Esophagus mucosa (tissue), 1 donor: ENCODE measurements at regions not wholly inside any gene's neighbourhood (a gene's known extent, or its start where the extent isn't known, plus 50 kb on each side); places are given as distances from the start of the nearest gene placed in this dataset.
A peak's percentile ranks its signal among the peaks of the same experiment; 100 is the strongest.

Experiments
- ATAC-seq: fragments of 200-7000 bp; cut with Tn5 transposase; one replicate; pipeline ENCODE4 v1.9.1; 2020
- donor health status: DM: yes; HTN: yes; CAD: no.

- no peak for ATAC-seq
These were observed 348.5 kb upstream of the UMPS start for GRCh38 chr3:124381575-124382333.

DNA sequence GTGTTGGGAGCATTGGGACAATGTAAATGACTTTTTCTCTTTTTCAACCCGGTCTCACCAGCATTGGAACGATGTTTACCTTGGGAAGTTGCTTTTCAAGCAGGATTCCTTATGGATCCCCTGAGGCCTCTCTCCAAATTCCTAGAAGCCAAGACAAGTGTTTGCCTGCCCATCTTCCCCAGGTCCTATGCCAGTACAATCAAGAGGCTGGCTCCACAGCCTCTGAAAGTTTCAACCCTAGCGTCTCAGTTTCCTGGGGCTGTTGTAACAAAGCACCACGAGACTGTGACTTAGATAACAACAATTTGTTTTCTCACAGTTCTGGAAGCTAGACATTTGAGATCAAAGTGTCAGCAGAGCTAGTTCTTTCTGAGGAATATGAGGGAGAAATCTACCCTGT is 347.2 kb upstream of the UMPS start:
- ATAC-seq, result no peak

DNA sequence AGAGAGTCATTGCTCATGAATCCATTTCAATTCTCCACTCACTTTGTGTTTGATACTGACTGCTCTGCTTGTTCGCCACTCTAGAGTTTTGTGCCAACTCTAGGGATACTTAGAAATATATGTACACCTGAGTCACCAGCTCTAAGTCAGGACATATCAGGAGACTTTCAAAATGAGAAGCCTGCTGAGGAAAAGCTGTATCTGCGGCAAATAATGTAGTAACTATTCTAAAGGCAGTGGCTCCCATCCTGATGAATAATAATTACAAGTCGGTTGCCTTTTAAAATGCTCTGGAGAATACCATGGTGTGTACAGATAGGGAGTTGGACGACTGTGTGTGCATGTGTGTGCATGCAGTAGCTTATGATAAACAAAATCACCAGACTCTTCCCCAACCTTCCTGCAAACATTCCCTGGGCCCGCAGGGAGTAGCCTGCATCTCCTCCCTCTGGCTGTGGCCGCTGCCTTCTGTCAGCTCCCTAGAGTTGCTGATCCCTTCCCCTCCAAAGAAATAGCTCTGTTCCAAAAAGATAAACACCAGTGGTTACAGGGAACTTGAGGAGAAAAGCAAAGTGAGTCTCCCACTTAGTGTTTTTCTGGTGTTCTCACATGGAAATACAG is 346.3 kb upstream of the UMPS start:
- no peak for ATAC-seq

- ATAC-seq, result peak; percentile 52
These were observed 345.7 kb upstream of the UMPS start for GRCh38 chr3:124384527-124384926.

- peak; percentile 26 for ATAC-seq
These were observed 344.3 kb upstream of the UMPS start for GRCh38 chr3:124385996-124386395.

- ATAC-seq, result no peak
These were observed 343.2 kb upstream of the UMPS start for GRCh38 chr3:124386996-124387595.

DNA sequence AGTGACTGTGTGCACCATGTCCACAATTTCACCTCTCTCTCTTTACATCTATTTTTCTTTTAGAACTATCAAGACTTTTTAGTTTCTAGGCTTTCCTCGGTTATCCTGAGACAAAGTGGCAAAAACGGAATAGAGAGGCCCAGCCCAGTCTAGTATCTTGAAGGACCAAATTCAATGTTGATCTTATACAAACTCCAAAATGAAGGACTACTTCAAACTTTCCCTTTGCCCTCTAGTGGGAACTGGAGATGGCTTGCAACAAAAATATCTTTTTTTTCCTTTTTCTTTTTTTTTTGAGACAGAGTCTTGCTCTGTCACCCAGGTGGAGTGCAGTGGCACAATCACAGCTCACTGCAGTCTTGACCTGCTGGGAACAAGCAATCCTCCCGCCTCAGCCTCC is 338.5 kb upstream of the UMPS start:
- ATAC-seq, result no peak

GRCh38 chr3:124393340-124393739 is 336.9 kb upstream of the UMPS start:
- ATAC-seq, result no peak

- ATAC-seq, result no peak
These were observed 335.1 kb upstream of the UMPS start for GRCh38 chr3:124395162-124395561.

DNA sequence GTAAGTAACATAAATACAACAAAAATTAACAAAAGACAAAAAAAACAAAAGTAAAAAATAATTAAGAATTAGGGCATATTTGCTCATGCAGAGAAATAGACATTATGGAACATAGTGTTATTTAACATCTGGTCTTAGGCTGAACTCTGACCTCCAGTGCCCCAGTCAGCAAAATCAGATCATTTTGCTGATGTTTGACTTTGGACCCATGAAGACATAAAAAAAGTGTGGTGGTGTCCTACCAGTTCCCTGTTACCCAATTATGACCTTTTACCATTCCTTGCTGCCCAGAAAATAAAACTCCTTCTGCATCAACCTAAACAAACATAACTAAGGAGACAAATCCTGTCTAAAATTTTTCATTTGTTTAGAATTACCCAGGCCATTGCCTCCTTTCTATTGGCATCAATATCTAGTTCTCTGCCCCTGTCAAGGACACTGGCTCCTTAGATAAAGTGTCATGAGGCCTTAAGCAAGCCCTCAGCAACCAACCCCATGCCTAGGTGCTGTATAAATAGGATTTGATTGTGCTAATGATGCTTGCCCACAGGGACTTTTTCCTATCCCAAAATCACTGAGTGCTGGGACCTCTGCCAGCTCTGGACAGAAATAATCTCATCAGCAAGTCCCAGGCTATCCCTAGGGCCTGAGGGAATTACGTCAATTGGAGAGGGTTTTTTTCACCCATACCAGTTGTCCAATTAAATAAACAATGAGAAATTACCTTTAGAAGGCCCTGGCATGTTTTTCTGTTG is 334.5 kb upstream of the UMPS start:
- ATAC-seq, result no peak

GRCh38 chr3:124396339-124396950 is 333.8 kb upstream of the UMPS start:
- ATAC-seq, result no peak

GRCh38 chr3:124397088-124397487 is 333.2 kb upstream of the UMPS start:
- ATAC-seq, result no peak

- ATAC-seq, result no peak
These were observed 331.7 kb upstream of the UMPS start for GRCh38 chr3:124398594-124398993.

DNA sequence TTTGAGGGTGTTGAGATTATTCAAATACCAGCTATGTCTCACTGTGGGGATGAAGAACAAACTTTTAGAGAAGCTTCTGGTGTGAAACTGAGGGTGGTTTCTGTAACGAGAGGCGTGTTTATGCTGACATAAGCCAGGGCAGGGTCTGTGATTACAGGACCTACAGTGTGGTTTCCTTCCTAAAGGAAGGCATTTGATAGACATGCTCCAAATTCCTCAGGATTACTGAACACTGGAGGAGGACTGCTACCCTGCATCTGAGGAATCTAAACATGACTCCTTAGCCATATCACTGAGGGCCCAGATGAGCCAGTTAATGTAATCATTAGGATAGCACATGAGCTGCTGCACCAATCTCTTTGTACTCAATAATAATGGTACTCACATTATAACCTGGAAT is 328.4 kb upstream of the UMPS start:
- ATAC-seq, result no peak

DNA sequence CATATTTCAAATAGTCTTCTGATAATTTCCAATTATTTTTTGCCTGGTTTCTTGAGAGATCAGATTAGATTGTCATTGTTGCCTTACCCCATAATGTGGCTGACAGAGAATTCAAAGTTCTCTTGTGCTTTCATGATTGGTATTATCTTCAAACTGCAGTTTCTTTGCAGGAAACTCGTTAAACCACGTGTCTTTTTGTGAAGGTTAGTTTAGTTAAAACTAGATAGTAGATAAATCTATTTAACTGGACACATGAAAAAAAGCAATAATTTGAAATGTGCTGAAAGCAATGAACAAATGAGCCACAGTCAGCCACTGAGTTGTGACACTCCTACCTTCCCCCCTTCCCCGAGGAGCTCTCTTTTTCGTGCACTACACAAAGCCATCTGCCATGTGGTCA is 327.5 kb upstream of the UMPS start:
- ATAC-seq, result no peak

DNA sequence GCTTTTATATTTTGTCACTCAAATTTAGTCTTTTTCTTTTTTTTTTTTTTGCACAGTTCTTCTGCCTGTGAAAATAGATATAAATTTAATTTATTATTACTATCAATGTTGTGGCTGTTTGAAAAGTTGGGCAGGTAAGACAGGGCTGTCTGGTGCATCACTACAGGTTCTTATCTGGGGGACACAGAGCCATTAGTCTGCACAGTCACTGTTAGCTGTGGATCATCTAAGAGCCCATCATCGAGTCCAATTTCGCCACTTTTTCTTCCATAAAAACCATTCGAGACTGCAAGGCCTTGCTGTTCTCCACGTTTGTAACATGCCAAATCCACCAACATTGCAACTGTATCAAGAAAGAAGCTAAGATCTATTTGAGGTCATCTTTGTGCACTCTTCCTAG is 325.6 kb upstream of the UMPS start:
- no peak for ATAC-seq

DNA sequence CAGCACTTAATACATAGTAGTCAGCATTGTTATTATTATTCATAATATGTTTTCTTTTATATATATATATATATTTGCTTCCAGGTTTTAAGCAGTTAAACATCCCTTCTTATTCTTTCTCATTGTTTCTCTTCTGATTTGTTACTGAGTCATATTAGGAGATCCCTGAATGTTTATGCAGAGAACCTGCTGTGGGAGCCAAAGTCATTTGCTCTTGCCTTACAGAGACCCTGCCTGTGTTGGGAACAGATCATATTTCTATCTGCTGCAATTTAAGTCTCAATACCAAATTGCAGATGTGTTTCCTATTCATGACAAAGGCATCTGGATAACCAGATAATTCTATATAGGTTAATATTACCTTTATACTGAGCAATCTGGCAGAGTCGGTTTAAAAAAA is 323.0 kb upstream of the UMPS start:
- ATAC-seq, result no peak

GRCh38 chr3:124409650-124410275 is 320.5 kb upstream of the UMPS start:
- no peak for ATAC-seq

- no peak for ATAC-seq
These were observed 319.8 kb upstream of the UMPS start for GRCh38 chr3:124410471-124410870.

DNA sequence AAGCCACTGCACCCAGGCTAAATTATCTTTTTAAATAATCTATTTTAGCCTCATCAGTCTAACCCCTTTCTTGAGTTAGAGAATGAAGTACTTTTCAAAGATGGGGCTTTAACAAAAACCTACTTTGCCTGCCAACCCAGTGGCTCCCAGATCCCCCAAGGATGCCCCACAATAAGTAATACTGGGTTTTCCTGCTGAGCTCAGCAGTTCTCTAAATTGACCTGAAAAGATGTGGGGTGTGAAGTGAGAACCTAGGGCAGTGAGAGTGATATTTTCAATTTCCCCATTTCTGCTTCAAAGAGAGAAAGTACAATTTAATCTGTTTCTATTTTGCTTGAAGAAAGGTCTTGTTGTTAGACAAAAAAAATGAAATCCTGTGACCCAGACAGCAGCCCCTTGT is 318.5 kb upstream of the UMPS start:
- ATAC-seq, result no peak

DNA sequence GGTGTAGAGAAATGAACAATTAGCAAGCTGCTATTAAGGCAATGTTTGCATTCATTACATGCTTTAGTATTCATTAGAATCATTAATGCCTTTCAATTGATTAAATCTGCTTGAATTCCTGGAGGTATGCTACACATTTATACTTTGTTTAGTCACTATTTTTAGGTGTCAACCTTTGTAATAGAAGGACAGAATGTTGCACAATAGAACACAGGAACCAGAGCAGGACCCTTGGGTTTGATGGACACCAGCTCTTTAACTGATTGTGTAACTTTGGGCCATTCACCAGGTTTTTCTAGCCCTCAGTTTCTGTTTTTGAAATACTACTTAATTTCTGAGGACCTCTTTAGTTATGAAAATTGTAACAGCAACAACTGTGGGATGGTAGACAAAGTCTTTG is 317.6 kb upstream of the UMPS start:
- no peak for ATAC-seq

DNA sequence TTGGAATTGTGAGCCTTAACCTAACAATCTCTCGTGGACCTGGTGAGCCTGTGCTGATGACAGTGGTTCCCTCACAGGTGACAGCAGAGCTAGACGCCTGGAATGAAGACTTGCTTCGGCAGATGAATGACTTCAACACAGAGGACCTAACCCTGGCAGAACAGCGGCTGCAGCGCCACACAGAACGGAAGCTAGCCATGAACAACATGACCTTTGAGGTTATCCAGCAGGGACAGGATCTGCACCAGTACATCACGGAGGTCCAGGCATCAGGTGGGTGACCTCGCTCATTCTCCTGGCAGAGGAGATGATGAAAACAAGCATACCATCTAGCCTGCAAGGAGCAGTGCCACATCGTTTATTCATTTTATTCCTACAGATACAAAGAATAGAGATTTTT is 316.9 kb upstream of the UMPS start:
- no peak for ATAC-seq
